ENCODE measurements at regions not wholly inside any gene's neighbourhood (a gene's known extent, or its start where the extent isn't known, plus 50 kb on each side); places are given as distances from the start of the nearest gene placed in this dataset.

DNA sequence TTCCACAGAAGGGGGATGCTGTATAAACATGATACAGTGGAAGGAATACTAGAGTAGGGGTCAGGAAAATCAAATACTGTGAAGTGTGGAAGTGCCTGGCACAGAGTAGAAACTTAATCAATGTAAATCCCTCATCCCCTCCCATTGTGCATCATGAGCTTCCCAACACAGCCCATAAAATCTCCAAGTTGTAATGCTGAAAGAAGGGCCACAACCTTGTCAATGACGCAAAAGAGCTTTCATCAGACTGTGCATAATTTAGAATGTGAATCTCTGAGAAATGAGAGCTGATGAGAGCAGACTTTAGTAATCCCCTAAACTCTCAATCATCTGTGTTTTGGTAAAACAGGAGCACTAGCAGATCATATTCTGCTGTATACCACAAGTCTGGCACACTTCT is 105.2 kb upstream of the IMMP2L start:
- H3K9me3 ChIP-seq (replicated peaks in 1 of 3) = no peaks in the 10 kb centered on the region
- H3K27ac ChIP-seq = no peak overlapping the region
- no peaks in the 10 kb centered on the region for H3K4me1 ChIP-seq (replicated peaks in 1 of 2)
- intact Hi-C loops (cut with DNase I) = loop anchor here in 1 of 2 donors (10.0 kb wide), 1 partner anchor 63 kb away; no protein-coding TSS in a partner anchor
- H3K27me3 ChIP-seq = no peaks in the 10 kb centered on the region
- WGBS, 4 donors = 77 to 100% (median 88%) methylated on average over 1 of the region's 1 CpG
- no peak for TF ChIP-seq POLR2A (IDR thresholded peaks at IDR 0.05)
- TF ChIP-seq, protein P1, sequence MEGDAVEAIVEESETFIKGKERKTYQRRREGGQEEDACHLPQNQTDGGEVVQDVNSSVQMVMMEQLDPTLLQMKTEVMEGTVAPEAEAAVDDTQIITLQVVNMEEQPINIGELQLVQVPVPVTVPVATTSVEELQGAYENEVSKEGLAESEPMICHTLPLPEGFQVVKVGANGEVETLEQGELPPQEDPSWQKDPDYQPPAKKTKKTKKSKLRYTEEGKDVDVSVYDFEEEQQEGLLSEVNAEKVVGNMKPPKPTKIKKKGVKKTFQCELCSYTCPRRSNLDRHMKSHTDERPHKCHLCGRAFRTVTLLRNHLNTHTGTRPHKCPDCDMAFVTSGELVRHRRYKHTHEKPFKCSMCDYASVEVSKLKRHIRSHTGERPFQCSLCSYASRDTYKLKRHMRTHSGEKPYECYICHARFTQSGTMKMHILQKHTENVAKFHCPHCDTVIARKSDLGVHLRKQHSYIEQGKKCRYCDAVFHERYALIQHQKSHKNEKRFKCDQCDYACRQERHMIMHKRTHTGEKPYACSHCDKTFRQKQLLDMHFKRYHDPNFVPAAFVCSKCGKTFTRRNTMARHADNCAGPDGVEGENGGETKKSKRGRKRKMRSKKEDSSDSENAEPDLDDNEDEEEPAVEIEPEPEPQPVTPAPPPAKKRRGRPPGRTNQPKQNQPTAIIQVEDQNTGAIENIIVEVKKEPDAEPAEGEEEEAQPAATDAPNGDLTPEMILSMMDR (IDR thresholded peaks at IDR 0.05) = no peak
- DNase-seq = no peak
- H3K36me3 ChIP-seq (replicated peaks in 1 of 2) = no peaks in the 10 kb centered on the region
- no peak overlapping the region for H3K4me3 ChIP-seq

DNA sequence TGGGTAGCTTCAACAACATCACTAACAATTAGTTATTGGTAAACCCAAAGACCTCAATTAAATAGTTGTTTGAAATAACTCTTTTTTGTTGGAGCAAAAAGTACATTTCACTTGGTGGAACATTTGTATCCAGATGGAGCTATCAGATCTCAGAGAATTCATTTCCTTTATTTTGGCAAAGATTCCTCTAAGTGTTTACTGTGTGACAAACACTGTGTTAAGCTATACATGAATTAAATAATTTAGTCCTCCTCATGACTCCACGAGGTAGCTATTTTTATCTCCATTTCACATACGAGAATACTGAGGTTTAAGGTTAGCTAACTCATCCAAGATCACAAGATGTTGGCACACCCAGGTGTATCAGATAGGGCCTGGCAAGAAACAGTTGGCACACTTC is 104.0 kb upstream of the IMMP2L start:
- TF ChIP-seq, protein P1 (IDR thresholded peaks at IDR 0.05) = no peak
- no peak for TF ChIP-seq POLR2A (IDR thresholded peaks at IDR 0.05)
- no peak overlapping the region for H3K4me3 ChIP-seq
- no peaks in the 10 kb centered on the region for H3K4me1 ChIP-seq (replicated peaks in 1 of 2)
- H3K36me3 ChIP-seq (replicated peaks in 1 of 2) = no peaks in the 10 kb centered on the region
- DNase-seq = no peak
- no peaks in the 10 kb centered on the region for H3K27me3 ChIP-seq
- intact Hi-C loops (cut with DNase I) = loop anchor here in 1 of 2 donors (10.0 kb wide), 1 partner anchor 61 kb away; no protein-coding TSS in a partner anchor
- H3K9me3 ChIP-seq (replicated peaks in 1 of 3) = no peaks in the 10 kb centered on the region
- 40 to 55% (median 52%) methylated on average over 2 of the region's 2 CpGs for WGBS, 4 donors
- H3K27ac ChIP-seq = no peak overlapping the region

DNA sequence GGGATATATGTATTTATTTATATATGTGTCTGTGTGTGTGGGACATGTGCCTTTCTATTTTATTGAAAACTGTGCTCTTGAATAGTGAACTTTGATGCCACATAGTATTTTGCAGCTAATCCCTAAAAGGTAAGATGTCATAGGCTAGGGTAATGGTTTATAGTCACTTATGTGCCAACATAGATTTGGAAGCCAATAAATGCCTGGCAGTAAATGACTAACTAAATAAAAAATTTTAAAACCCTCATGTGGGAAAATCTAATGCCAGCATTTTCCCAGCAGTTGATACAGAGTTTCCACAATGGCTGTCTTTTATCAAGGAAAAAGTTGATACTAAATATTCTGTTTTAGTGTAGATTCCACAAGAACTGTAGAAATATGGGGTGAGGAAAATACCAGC is 101.5 kb upstream of the IMMP2L start:
- TF ChIP-seq POLR2A (IDR thresholded peaks at IDR 0.05) = no peak
- TF ChIP-seq, protein P1 (IDR thresholded peaks at IDR 0.05) = no peak
- Histone ChIP-seq H3K4me1 (replicated peaks in 1 of 2) (no peaks in the 10 kb centered on the region), H3K9me3 (replicated peaks in 1 of 3) (no peaks in the 10 kb centered on the region), H3K4me3 (no peak overlapping the region), H3K27me3 (no peaks in the 10 kb centered on the region), H3K36me3 (replicated peaks in 1 of 2) (no peaks in the 10 kb centered on the region), H3K27ac (no peak overlapping the region)
- no peak for DNase-seq
- intact Hi-C loops (cut with DNase I) = loop anchor here in 1 of 2 donors (10.0 kb wide), 1 partner anchor 59 kb away; no protein-coding TSS in a partner anchor

DNA sequence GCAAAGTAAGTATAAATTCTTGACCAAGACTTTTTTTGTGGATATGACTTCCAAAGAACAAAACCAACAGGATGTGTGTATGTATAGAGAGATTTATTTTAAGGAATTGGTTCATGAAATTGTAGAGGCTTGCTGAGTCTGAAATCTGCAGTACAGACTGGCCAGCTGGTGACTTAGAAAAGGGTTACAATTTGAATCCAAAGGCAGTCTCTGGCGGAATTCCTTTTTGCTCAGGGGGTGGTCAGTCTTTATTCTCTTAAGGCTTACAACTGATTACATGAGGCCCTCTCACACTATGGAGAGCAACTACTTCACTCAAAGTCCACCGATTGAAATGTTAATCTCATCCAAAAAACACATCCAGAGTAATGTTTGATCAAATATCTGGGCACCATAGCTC is 100.1 kb upstream of the IMMP2L start:
- H3K9me3 ChIP-seq (replicated peaks in 1 of 3) = no peaks in the 10 kb centered on the region
- TF ChIP-seq, protein P1 (IDR thresholded peaks at IDR 0.05) = no peak
- no peak for TF ChIP-seq POLR2A (IDR thresholded peaks at IDR 0.05)
- intact Hi-C loops (cut with DNase I) = loop anchor here in 1 of 2 donors (10.0 kb wide), 1 partner anchor 58 kb away; no protein-coding TSS in a partner anchor
- no peak overlapping the region for H3K4me3 ChIP-seq
- H3K27me3 ChIP-seq = no peaks in the 10 kb centered on the region
- no peaks in the 10 kb centered on the region for H3K4me1 ChIP-seq (replicated peaks in 1 of 2)
- WGBS, 4 donors = 80 to 87% (median 84%) methylated on average over 2 of the region's 2 CpGs
- no peaks in the 10 kb centered on the region for H3K36me3 ChIP-seq (replicated peaks in 1 of 2)
- no peak for DNase-seq
- no peak overlapping the region for H3K27ac ChIP-seq

All from adrenal gland (tissue), 9 donors.